GM12891 (cell line): ENCODE measurements at regions not wholly inside any gene's neighbourhood (a gene's known extent, or its start where the extent isn't known, plus 50 kb on each side); places are given as distances from the start of the nearest gene placed in this dataset.

Experiments used
- POLR2AphosphoS5 ChIP-seq: IDR thresholded peaks from 2 replicates; pipeline ENCODE4 v1.6.1; 2011; ENCODE audit warnings: low read depth, low read length, control low read depth
- TAF1 ChIP-seq: IDR thresholded peaks from 2 replicates; pipeline ENCODE4 v1.6.1; 2011; ENCODE audit warnings: low read depth, low read length, control low read depth

DNA sequence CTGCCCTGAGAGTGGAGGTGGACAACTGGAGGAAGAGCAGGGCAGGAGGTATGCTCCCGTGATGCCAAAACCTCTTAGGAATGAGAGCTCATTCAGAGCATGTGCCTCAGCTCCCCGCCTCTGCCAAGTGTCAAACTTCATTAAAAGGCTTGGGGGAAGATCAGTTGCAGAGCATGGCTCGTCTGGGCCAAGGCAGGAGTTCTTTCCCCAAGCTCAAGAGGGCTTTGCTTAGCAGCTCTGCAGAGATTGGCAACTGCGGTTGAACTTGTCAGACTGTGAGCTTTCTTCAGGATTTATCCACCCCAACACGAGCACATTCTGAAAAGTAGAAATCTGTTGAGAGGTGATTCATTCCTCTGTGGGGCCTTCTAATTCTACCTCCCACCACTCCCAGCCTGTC is 248.1 kb downstream of the HS3ST3A1 start:
- TF ChIP-seq POLR2AphosphoS5, result no peak
- TF ChIP-seq TAF1, result no peak
